ENCODE measurements at regions not wholly inside any gene's neighbourhood (a gene's known extent, or its start where the extent isn't known, plus 50 kb on each side); places are given as distances from the start of the nearest gene placed in this dataset.

- TF ChIP-seq CTCF (IDR thresholded peaks at IDR 0.05; ENCODE audit: low read length) (no peak), EZH2 (optimal IDR thresholded peaks at IDR 0.05; ENCODE audit: low read depth, low read length) (no peak)
These were observed 133.8 kb upstream of the ANKRD50 start for GRCh38 chr4:124846306-124846705.
